Upper lobe of left lung (tissue), 4 donors: ENCODE measurements at regions not wholly inside any gene's neighbourhood (a gene's known extent, or its start where the extent isn't known, plus 50 kb on each side); places are given as distances from the start of the nearest gene placed in this dataset.

Experiments used
- CTCF ChIP-seq, 6 experiments: fragments of 450-650 bp in 4 of 6; fragments of 200-600 bp in 2 of 6; sonication (generic) in 2 of 6; IDR thresholded peaks; one replicate each; pipeline ENCODE4 v1.5.1; 2016 to 2019; ENCODE audit warnings: antibody characterized with exemption in 6 of 6
- EP300 ChIP-seq, 4 donors: sonication (generic); formaldehyde crosslinking; IDR thresholded peaks; one replicate each; pipeline ENCODE4 v1.5.1; 2017; ENCODE audit warnings: antibody characterized with exemption in 4 of 4, control low read depth in 2 of 4
- POLR2A ChIP-seq, 4 donors: fragments of 450-650 bp; IDR thresholded peaks; one replicate each; pipeline ENCODE4 v1.5.1; 2016 to 2017; ENCODE audit warnings: antibody characterized with exemption in 4 of 4, mild to moderate bottlenecking in 2 of 4

GRCh38 chr9:28207657-28208056, 634.4 kb upstream of the C9orf72 start:
- no peak for TF ChIP-seq CTCF (IDR thresholded peaks at IDR 0.05)
- TF ChIP-seq POLR2A (IDR thresholded peaks at IDR 0.05) = no peak
- TF ChIP-seq EP300 (IDR thresholded peaks at IDR 0.05) = no peak
